Nucleus accumbens (tissue), 56 donors: ENCODE measurements at regions not wholly inside any gene's neighbourhood (a gene's known extent, or its start where the extent isn't known, plus 50 kb on each side); places are given as distances from the start of the nearest gene placed in this dataset.

Experiments
- DNase-seq, 56 donors: peaks; one replicate each; lab custom pipeline; 2025; lab: John Stamatoyannopoulos, UW

GRCh38 chr20:22506827-22507226 is 77.5 kb downstream of the FOXA2 start:
- no peak for DNase-seq

- DNase-seq: no peak
Measured at GRCh38 chr20:22504829-22505377, 79.5 kb downstream of the FOXA2 start.

- DNase-seq: no peak
Measured at GRCh38 chr20:22503577-22503976, 80.8 kb downstream of the FOXA2 start.

GRCh38 chr20:22502731-22503191 is 81.6 kb downstream of the FOXA2 start:
- DNase-seq: no peak

GRCh38 chr20:22501566-22502344 is 82.6 kb downstream of the FOXA2 start:
- DNase-seq: no peak

GRCh38 chr20:22501034-22501433 is 83.3 kb downstream of the FOXA2 start:
- DNase-seq: no peak

- no peak for DNase-seq
Measured at GRCh38 chr20:22499515-22500166, 84.7 kb downstream of the FOXA2 start.

- DNase-seq: no peak
Measured at GRCh38 chr20:22496817-22497216, 87.6 kb downstream of the FOXA2 start.

GRCh38 chr20:22495789-22496188 is 88.6 kb downstream of the FOXA2 start:
- DNase-seq: no peak

- no peak for DNase-seq
Measured at GRCh38 chr20:22495172-22495571, 89.2 kb downstream of the FOXA2 start.

- no peak for DNase-seq
Measured at GRCh38 chr20:22492497-22492896, 91.9 kb downstream of the FOXA2 start.

GRCh38 chr20:22491194-22491505 is 93.2 kb downstream of the FOXA2 start:
- no peak for DNase-seq

GRCh38 chr20:22490287-22491193 is 93.8 kb downstream of the FOXA2 start:
- peak in 3 of 56 donors; percentile 2 to 4 (median 2) for DNase-seq

- DNase-seq: no peak
Measured at GRCh38 chr20:22489626-22490286, 94.6 kb downstream of the FOXA2 start.

- DNase-seq: no peak
Measured at GRCh38 chr20:22480336-22480735, 104.0 kb downstream of the FOXA2 start.

GRCh38 chr20:22475662-22476061 is 108.7 kb downstream of the FOXA2 start:
- no peak for DNase-seq

- DNase-seq: no peak
Measured at GRCh38 chr20:22474224-22474623, 110.1 kb downstream of the FOXA2 start.

- DNase-seq: no peak
Measured at GRCh38 chr20:22473293-22473692, 111.1 kb downstream of the FOXA2 start.

GRCh38 chr20:22472447-22473100 is 111.8 kb downstream of the FOXA2 start:
- DNase-seq: no peak
